GM18873 (cell line): ENCODE measurements at regions not wholly inside any gene's neighbourhood (a gene's known extent, or its start where the extent isn't known, plus 50 kb on each side); places are given as distances from the start of the nearest gene placed in this dataset.
"Not testable (repeated sequence)": the region's sequence is repeated elsewhere in the genome, so short reads cannot be mapped to it uniquely, and the experiment has no call there.

Source experiments
- ATAC-seq: cut with Tn5 transposase; IDR thresholded peaks from one replicate; pipeline ENCODE4 v1.9.1; 2021; ENCODE audit warnings: mild to moderate bottlenecking, moderate library complexity, moderate number of reproducible peaks; ENCODE audit not compliant: unreplicated experiment, low FRiP score

DNA sequence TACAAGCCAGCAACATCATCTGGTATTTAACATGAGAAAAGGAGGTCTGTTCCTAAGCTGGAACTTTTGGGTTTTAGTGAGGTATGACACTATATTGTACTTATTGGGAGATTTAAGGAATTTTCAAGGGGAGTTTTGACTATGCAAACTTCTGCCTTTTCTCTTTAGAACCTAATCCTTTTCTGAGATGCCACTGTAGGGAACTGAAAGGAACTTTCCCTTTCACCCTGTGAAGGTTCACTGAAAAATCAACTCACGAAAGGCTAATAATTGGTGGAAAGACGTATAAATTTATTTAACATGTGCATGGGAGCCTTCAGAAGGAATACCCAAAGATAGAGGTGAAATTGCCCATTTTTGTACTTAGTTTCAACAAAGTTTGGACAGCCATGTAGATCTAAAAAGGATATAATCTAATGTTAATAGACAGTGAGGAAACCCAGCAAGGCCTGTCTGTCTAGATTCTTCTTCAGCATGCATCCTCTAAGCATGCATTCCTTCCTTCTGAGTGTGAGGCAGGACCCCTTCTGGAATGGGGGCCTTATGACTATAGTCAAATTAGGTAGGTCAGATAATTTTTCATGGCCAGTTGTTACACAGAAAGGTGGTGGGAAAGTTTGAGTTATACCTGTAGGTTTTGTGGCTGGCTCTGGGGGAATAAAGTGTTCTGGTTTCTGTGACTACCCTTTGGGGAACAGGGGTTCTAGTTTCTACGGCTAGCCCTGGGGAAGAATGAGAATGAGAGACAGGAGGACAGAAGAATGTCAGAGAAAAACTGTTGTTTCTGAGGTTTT, 200.3 kb downstream of the C9orf152 start:
- ATAC-seq: no peak

DNA sequence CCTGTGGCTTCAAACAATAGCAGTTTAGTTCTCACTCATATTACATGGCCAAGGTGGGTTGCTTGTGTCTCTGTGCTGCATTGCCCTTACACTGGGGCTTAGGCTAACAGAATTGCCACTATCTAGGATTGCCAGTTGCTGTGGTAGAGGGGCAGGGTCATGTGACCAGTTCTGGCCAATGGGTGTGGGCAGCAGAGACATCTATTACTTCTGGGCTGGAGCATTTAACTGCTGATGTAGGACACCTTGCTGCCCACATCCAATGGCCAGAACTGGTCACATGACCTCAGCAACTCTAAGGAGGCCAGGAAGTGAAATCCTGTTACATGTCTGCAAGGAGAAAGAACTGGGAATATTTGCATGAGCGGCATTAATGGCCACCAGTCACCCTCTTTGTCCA, 199.3 kb downstream of the C9orf152 start:
- no peak for ATAC-seq

DNA sequence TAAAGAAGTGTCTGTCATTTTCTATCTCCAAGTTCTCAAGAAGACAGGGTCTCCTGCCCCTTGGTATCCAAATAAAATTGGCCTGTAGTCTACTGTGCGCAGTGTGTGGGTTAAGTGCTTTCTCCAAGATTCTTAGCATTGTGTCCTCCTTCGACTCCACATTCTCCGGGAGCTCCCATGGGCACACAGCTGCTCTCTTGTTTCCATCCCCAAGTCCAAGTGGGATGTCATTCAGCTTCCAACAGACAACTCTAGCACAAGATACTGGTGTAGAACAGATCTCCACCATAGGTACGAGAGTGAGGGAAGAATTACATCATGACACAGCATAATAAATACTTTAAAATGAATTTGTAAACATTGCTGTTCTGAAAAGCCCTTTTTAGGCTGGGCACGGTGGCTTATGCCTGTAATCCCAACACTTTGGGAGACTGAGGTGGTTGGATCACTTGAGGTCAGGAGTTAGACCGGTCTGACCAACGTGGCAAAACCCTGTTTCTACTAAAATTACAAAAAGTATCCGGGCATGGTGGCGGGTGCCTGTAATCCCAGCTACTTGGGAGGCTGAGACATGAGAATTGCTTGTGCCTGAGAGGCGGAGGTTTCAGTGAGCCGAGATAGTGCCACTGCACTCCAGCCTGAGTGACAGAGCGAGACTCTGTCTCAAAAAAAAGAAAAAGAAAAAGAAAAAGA, 196.2 kb downstream of the C9orf152 start:
- no peak for ATAC-seq

DNA sequence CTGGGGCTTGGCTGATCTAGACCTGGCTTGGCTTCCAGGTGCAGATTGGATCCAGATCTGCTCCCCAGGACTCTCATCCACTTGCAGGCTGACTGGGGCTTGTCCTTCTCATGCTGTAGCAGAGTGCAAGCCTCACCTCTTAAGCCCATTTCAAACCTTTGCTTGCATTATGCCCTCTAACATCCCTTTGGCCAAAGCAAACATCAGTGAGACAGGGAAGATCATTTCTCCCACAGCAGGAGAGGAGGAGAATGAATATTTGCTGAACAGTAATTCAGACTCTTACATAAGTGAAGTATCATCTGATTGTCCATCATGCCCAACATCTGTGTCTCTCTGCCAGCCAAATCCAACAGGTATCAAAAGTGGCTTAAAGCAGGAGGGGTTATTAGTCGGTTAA, 194.9 kb downstream of the C9orf152 start:
- no peak for ATAC-seq

DNA sequence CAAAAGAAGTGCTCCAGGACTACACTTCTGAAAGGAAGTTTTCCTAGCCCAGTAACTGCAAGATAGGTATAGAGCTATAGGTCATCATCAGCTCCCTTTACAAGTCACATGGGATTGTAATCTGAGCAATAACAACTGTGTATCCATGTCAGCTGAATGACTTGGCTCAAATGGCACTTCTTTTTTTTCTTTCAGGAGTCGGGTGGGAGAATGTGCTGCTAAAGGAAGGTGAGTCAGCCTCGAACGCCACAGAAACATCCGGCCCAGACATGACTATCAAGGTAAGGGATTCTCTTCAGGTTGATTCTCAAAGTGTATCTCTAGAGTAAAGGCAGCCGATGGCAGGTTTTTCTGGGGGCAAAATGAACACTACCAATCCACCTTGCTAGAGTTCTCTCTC, 192.2 kb downstream of the C9orf152 start:
- no peak for ATAC-seq

DNA sequence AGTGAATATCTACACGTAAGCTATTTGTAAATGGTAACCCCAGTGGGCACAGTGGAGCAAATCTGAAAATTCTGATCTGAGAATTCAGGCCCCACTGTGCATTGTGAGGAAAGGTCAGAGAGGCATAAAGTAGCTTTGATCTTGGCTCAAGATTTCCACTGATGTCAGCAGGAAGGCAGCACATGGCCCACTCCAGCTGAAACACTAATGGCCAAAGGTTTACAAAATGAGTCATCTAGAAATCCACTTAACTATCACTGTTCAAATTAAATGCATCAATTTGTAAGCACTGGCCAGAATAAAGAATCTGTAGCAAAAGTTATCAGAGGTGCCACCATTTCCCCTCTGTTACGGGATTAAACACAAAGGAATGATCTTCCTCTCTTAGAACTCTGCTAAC, 191.6 kb downstream of the C9orf152 start:
- ATAC-seq: no peak

DNA sequence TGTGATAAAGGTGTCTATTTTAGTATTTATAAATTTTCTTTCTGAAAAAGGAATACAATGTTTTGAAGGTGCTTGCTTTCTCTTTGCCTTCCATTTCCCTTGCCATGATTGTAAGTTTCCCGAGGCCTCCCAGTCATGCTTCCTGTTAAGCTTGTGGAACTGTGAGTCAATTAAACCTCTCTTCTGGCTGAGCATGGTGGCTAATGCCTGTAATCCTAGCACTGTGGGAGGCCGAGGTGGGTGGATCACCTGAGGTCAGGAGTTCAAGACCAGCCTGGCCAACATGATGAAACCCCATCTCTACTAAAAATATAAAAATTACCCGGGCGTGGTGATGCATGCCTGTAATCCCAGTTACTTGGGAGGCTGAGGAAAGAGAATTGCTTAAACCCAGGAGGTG, 187.7 kb downstream of the C9orf152 start:
- ATAC-seq: not testable (repeated sequence)

DNA sequence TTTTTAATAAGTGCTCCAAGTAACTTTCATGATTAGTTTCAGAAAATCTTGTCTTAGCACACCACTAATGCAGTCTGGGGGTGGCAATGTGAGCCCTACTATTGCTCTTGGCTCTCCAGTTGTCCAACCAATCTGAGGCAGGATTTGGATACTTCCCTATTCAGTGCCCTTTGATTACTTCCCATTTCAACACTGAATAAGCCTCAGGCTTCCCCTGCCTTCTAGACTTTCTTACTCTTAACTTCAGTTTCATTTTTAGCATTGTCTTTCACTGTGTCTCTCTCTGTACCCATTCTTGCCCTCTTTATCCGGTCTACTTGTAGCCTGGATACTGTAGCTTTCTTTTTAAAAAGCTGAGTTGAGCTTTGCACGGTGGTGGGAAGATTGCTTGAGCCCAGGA, 186.1 kb downstream of the C9orf152 start:
- peak; percentile 96 for ATAC-seq

DNA sequence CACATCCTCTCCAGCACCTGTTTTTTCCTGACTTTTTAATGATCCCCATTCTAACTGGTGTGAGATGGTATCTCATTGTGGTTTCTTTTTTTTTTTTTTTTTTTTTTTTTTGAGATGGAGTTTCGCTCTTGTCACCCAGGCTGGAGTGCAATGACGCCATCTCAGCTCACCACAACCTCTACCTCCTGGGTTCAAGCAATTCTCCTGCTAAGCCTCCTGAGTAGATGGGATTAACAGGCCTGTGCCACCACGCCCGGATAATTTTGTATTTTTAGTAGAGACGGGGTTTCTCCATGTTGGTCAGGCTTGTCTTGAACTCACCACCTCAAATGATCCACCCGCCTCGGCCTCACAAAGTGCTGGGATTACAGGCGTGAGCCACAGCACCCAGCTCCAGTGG, 184.7 kb downstream of the C9orf152 start:
- not testable (repeated sequence) for ATAC-seq

DNA sequence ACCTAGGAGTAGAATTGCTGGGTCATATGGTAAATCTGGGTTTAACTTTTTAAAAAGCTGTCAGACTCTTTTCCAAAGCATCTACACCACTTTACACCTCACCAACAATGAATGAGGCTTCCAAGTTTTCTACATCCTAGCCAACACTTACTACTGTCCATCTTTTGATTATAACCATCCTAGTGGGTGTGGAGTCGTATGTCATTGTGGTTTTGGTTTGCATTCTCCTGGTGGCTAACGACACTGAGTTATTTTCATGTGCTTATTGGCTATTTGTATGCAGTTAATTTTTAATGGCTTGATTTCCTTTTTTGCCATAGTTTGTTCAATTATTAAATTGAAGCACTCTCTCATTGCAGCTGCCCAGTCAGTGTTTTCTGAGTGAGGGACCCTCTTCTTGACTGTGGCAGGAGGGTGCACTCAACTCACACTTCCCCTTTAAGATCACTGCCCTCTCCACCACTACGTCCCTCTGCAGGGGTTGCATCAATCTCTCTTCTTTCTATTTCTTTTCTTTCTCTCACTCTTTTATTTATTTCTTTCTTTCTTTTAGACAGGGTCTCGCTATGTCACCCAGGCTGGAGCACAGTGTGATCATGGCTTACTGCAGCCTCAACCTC, 182.3 kb downstream of the C9orf152 start:
- no peak for ATAC-seq

DNA sequence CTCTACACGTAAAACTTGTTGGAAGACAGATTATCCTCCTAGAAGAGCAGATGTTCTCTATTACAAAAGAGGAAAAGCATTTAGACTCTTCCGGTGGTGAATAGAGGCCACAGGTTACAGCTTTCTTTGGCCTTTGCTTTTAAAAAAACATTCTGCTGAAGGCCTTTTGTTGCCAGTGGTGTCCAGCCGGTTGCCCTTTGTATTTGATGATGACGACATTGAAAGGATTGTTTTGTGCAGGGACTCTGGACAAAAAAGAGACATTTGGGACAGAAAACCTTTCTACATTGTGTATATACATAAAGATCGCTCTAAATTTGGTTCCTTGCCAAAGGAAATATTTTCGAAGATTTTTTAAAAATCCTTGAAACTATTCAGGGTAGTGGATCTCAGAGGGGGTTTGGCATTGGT, 180.3 kb downstream of the C9orf152 start:
- ATAC-seq: no peak

DNA sequence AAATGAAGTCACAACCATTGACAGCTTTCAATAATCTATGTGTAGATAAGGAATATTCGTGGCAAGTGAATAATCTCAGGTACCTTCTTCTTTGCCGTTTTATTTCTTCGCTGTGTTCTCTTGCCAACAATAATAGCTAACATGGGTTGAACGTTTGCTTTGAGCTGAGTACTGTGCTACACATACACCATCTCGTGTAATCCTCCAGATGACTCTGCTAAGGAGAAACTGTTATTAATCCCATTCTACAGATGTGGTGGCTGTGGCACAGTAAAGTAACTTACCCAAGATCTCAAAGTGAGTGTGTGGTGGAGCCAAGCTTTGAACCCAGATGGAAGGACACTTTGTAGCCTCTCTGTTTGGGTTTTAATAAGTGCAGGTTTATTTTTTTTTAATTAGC, 179.7 kb downstream of the C9orf152 start:
- no peak for ATAC-seq

DNA sequence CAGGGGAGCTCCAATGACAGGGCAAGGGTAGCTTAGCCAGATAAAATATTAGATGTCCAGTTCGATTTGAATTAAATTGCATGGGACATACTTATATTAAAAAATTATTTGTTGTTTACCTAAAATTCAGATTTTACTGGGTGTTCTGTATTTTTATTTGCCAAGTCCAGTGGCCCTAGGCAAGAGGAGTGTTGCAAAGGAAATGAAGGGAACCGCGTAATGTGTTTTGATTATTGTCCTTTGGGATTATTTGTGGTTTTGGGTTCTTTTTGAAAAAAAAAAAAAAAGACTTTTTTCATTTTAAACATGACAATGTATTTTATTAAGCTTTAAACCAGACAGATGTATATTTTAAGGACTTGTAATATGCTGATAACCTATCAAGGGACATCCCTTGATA, 179.3 kb downstream of the C9orf152 start:
- no peak for ATAC-seq

DNA sequence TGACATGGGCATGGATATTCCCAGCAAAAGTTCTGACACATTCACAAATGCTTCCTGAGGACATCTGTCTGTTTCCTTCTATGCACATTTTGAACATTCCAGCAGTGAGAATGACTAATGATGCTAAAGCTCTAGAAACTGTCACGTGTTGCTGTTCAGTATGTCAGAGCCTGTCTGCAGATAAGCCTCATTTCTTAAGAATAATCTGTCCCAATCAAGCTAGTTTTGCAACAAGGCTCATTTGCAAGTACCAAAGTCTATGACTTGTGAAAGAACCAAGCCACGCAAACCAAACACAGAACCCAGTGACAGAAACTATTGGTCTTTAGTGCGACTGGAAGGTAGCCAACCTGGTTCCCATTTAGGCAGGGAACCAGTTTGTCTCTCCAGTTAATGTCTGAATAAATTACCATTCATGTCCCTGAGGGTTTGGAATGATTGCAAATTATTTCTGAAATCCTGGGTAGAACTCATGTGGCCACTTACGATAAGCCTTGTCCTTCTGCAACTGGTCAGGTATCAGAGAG, 178.5 kb downstream of the C9orf152 start:
- ATAC-seq: no peak

DNA sequence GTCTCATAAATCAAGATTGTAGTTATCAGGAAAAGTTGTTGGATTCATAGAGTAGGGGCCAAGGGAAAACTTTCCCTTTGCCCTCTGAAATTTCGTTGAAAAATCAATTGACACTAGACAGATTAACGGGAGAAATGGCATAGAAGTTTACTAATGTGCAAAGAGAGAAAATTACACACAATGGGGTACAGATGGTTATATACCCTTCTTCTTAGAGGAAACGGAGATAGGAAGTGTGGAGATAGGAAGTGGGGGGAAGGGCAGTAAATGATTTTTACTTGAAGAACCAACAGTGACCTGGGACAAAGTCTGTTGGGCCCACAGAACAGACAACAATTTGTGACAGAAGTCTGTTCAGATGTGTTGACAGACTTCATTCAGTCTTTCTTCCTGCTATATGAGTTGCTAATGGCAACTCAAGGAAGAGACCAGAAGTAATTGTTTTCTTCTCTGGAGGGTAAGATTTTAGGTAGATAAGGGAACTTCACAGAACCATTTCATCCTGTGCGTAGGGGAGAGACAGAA, 177.9 kb downstream of the C9orf152 start:
- ATAC-seq: no peak

DNA sequence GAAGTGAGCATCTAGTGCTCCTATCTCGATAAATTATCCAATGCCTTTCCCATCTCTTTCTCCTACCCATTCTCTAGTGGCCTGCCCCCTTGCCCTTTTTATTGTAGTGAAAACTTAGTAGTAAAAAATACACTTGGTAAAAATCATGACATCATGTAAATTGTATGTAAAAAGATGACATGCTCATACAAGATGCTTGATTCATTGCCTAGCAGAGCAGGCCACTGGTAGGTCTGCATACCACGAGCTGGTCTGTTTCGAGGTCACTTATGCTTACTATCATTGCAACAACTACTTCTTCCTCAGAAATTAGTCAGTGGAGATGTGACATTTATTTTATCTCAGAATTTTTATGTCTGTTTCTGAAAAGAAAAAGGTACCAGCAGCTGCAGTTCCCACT, 177.3 kb downstream of the C9orf152 start:
- no peak for ATAC-seq

DNA sequence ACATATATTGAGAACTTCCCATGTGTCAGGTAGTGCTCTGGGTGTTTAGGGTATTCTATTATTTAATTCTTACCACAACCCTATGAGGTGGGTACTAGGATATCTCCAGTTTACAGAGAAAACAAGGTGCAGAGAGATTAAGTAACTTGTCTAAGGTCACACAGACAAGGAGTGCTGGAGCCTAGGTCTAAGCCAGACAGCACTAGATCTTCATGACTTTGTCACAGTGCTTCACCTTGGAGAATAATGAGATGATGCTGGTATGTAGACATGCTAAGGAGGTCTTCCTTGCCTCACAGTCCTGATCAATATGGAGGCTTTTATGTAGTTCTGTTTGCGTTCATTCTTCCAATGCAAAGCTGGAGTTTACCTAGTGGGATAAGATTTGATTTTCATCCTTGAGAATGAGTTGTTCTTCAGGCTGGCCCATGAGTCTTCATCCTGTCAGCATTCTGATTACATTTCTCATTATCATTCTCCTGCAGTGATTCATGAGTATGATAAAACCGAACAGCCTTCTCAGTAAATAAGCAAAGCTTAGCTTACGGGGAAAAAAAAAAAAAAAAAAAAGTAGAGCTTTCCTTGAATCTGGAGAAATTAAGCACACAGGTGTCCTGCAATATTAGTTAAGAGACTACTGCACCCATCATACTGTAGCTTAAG, 176.3 kb downstream of the C9orf152 start:
- ATAC-seq: no peak

DNA sequence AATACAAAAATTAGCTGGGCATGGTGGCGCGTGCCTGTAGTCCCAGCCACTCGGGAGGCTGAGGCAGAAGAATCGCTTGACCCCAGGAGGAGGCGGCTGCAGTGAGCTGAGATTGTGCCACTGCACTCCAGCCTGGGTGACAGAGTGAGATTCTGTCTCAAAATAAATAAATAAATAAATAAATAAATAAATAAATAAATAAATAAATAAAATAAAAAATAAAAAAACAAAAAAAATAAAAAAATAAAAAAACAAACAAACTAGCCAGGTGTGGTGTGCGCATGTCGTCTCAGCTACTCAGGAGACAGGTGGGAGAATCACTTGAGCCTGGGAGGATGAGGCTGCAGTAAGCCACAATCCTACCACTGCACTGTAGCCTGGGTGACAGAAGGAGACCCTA, 175.4 kb downstream of the C9orf152 start:
- not testable (repeated sequence) for ATAC-seq

DNA sequence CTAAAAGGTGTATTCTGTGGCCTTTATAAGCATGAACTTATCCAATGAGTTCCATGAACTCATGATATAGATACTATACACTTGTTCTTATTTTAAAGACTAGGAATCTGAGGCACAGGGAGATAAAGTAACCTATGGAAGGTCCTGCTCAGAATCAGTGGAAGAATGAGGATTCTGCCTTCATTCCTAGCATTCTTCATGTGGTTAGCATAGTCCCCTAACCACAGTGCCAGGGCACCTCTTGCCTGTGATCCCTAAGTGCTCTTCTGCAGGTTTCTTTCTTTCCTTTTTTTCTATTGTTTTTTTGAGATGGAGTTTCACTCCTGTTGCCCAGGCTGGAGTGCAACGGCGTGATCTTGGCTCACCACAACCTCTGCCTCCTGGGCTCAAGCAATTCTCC, 174.1 kb downstream of the C9orf152 start:
- ATAC-seq: no peak

DNA sequence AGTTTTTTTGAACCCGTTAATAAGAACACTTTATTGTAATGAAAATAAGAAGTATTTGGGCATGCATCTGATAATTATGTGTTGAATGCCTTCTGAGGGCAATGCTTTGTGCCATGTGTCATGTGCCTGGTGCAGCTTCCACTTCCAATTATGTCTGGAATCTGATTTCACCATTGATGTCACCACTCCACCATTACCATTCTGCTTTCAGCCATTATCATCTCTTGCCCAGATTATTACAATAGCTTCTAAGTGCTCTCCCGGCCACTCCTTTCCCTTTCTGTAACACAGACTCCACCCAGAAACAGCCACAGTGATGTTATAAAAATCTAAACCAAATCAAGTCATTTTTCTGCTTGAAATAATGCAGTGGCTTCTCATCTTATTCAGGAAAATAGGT, 171.7 kb downstream of the C9orf152 start:
- no peak for ATAC-seq

DNA sequence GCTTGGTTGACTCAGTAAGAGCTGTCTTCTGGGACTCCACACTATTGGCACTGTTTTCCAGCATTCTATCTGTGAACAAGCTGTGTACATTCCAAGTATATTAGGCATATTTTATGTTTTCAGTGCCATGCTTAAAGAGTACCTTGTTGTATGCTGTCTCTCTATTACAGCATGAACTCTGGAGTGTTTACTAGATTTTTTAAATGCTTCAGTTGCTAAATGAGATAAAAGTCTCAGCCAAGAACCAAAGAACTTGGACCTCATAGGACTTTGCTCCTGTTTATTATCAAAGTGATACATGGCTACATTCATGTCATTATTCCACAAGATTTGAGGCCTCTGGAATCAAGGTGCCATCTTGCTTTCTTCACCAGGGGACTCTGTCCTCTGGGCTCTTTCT, 167.2 kb downstream of the C9orf152 start:
- ATAC-seq: no peak
